ENCODE measurements at regions not wholly inside any gene's neighbourhood (a gene's known extent, or its start where the extent isn't known, plus 50 kb on each side); places are given as distances from the start of the nearest gene placed in this dataset.
"Not testable (repeated sequence)": the region's sequence is repeated elsewhere in the genome, so short reads cannot be mapped to it uniquely, and the experiment has no call there.

DNA sequence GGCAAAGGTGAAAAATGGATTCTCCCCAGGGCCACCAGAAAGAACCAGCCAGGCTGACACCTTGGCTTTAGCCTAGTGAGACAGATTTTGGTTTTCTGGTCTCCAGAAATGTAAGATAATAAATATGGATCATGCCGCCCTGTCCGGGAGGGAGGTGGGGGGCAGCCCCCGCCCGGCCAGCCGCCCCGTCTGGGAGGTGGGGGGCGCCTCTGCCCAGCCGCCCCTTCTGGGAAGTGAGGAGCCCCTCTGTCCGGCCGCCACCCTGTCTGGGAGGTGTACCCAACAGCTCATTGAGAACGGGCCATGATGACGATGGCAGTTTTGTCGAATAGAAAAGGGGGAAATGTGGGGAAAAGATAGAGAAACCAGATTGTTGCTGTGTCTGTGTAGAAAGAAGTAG, 224.3 kb downstream of the FRK start:
- TF ChIP-seq CTCF (IDR thresholded peaks at IDR 0.05; ENCODE audit: insufficient read depth, low read depth, low read length); EZH2 (IDR thresholded peaks at IDR 0.05; ENCODE audit: insufficient read depth, low read length): not testable (repeated sequence)

Measured in astrocyte (in vitro differentiated cells and primary cell).